Transverse colon (tissue), 4 donors: ENCODE measurements at regions not wholly inside any gene's neighbourhood (a gene's known extent, or its start where the extent isn't known, plus 50 kb on each side); places are given as distances from the start of the nearest gene placed in this dataset.

ENCODE experiments used
- DNase-seq: peaks from one replicate; pipeline ENCODE4 v3.0.0-alpha.2; 2019
- H3K27ac ChIP-seq, 4 donors: fragments of 200-600 bp; sonication (generic); 2 replicates each; pipeline ENCODE4 v1.5.1; 2016 to 2018; ENCODE audit warnings: inconsistent platforms in 4 of 4
- H3K27me3 ChIP-seq: fragments of 200-600 bp; sonication (generic); 2 replicates; pipeline ENCODE4 v1.5.1; 2017; ENCODE audit warnings: inconsistent platforms
- H3K36me3 ChIP-seq, 4 donors: fragments of 200-600 bp; sonication (generic); 2 replicates each; pipeline ENCODE4 v1.5.1; 2017 to 2019; ENCODE audit warnings: inconsistent platforms in 4 of 4
- H3K4me1 ChIP-seq, 4 donors: fragments of 200-600 bp; sonication (generic); 2 replicates each; pipeline ENCODE4 v1.5.1; 2017 to 2020; ENCODE audit warnings: inconsistent platforms in 4 of 4
- H3K4me3 ChIP-seq, 4 donors: fragments of 200-600 bp; sonication (generic); 1 replicate in 1 of 4; 2 replicates in 3 of 4; pipeline versions ENCODE4 v1.5.1 to v1.6.1; 2017 to 2019; ENCODE audit warnings: inconsistent platforms in 4 of 4
- H3K9me3 ChIP-seq, 2 donors: fragments of 200-600 bp; sonication (generic); 2 replicates each; pipeline ENCODE4 v1.5.1; 2017 to 2019; ENCODE audit warnings: inconsistent platforms in 2 of 2
- CTCF ChIP-seq, 5 experiments: fragments of 200-600 bp in 3 of 5; fragments of 450-650 bp in 2 of 5; sonication (generic) in 3 of 5; IDR thresholded peaks; 1 replicate in 2 of 5; 2 replicates in 3 of 5; pipeline ENCODE4 v1.5.1; 2016 to 2017; ENCODE audit warnings: antibody characterized with exemption in 5 of 5, inconsistent platforms in 3 of 5, mild to moderate bottlenecking in 2 of 5, moderate library complexity in 1 of 5
- EP300 ChIP-seq: sonication (generic); formaldehyde crosslinking; IDR thresholded peaks from one replicate; pipeline ENCODE4 v1.6.1; 2017; ENCODE audit warnings: antibody characterized with exemption, low read depth
- POLR2A ChIP-seq: fragments of 450-650 bp; IDR thresholded peaks from one replicate; pipeline ENCODE4 v1.6.1; 2016; ENCODE audit warnings: antibody characterized with exemption, mild to moderate bottlenecking, moderate library complexity
- POLR2AphosphoS5 ChIP-seq, 3 donors: sonication (generic); formaldehyde crosslinking; IDR thresholded peaks; one replicate each; pipeline ENCODE4 v1.6.1; 2016; ENCODE audit warnings: antibody characterized with exemption in 3 of 3
- WGBS, 2 donors: methylation state at CpG; one replicate each; pipeline ENCODE4 v1.1.5; 2018; ENCODE audit warnings: low coverage in 1 of 2; 5-methylcytosine and 5-hydroxymethylcytosine counted together
- in situ Hi-C, 4 donors: fragments of 200-750 bp; cut with MboI; loops; one replicate each; pipeline versions ENCODE4 v1.15.0 to v1.15.1; 2017; ENCODE audit warnings: low sequenced_read_pairs in 3 of 4, low pct_ligation_motif_present in 1 of 4, low pct_unique_long_range_greater_than_20kb in 1 of 4
- intact Hi-C: fragments of 100-400 bp; cut with DNase I; formaldehyde crosslinking; loops from one replicate; pipeline ENCODE4 v1.15.1; 2023; ENCODE audit warnings: low total_unique reads

DNA sequence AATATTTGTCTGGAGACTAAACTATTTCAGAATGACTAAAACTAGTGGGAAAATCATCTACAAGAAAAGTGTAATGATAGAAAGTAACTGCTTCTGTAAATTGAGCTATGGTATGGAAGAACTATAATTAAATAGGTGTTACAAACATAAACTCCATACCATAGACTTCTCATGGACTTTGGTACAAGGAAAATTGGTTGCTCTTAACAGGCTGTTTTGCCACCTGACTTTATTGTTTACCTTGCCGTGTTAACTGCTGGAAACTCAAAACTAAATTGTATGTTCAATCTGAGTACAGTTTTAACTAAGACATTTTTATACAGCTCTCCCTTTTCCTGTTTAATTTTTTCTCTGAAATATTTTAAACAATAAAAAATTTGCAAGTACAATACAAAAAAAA lies 261.8 kb upstream of the POU3F2 start:
- Histone ChIP-seq H3K4me3 (no peak overlapping the region), H3K27me3 (no peaks in the 10 kb centered on the region), H3K36me3 (no peaks in the 10 kb centered on the region), H3K4me1 (peaks cover 0 to 39% (median 16%) of the 10 kb centered on the region in 4 donors), H3K9me3 (no peaks in the 10 kb centered on the region), H3K27ac (peak overlapping the region in 1 of 4 donors; percentile 14)
- no peak for TF ChIP-seq POLR2A
- TF ChIP-seq CTCF (IDR thresholded peaks at IDR 0.05) = no peak
- no peak for TF ChIP-seq POLR2AphosphoS5 (IDR thresholded peaks at IDR 0.05)
- no peak for TF ChIP-seq EP300
- in situ Hi-C loops (no loop called here), intact Hi-C loops (no loop called here)
- 15 to 36% methylated on average over 1 of the region's 1 CpG for WGBS, 2 donors
- no peak for DNase-seq

DNA sequence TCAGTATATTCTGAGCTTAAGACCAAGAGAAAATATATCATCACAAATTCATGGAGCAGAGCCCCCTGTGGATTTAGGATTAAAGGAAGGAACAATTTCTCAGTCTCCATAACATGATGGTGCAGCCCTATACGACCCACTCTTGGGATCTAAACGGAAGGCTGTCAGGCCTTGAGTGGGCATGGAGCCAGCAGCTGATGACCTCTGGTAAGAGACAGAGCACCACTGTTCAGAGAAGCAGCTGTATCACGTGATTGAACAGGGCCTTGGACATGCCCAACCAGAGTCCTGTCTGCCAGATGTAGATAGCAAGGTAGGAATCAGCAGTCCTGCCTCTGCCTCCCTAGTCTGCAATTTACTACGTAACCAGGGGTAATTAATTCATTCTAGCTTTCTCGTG lies 259.4 kb upstream of the POU3F2 start:
- Histone ChIP-seq H3K9me3 (no peaks in the 10 kb centered on the region), H3K27me3 (no peaks in the 10 kb centered on the region), H3K4me1 (peaks cover 0 to 39% (median 16%) of the 10 kb centered on the region in 4 donors), H3K27ac (no peak overlapping the region), H3K36me3 (no peaks in the 10 kb centered on the region), H3K4me3 (no peak overlapping the region)
- DNase-seq = peak; percentile 42
- TF ChIP-seq EP300 (no peak), POLR2AphosphoS5 (IDR thresholded peaks at IDR 0.05) (no peak)
- 32 to 58% methylated on average over 3 to 5 of the region's 5 CpGs for WGBS, 2 donors
- in situ Hi-C loops = no loop called here
- intact Hi-C loops = no loop called here

- Histone ChIP-seq H3K4me3 (no peak overlapping the region), H3K4me1 (peaks cover 0 to 34% (median 16%) of the 10 kb centered on the region in 4 donors), H3K9me3 (no peaks in the 10 kb centered on the region), H3K27me3 (no peaks in the 10 kb centered on the region), H3K36me3 (no peaks in the 10 kb centered on the region), H3K27ac (no peak overlapping the region)
- TF ChIP-seq EP300 = no peak
- no peak for TF ChIP-seq CTCF (IDR thresholded peaks at IDR 0.05)
- no peak for TF ChIP-seq POLR2A
- TF ChIP-seq POLR2AphosphoS5 (IDR thresholded peaks at IDR 0.05) = no peak
- DNase-seq = no peak
- intact Hi-C loops (no loop called here), in situ Hi-C loops (no loop called here)
Observed at GRCh38 chr6:98576791-98577190, 257.6 kb upstream of the POU3F2 start.

DNA sequence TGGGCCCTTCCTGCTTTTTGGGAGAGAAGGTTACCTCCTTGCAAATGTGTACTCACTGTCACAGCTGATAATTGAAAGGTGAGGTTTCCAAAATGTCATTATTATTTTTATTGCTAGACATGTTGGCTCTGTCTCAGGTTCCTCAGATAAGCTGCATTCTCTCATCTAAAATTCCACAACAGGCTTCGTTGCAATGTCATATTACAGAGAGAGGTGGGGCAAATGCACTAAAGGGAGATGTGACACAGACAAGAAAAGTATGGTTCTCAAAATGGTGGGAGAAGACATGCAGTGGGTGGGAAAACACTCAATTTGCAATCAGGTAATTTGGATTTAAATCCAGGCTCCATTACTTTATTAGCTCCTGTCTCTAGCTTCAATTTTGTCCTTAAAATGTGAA lies 256.4 kb upstream of the POU3F2 start:
- no peaks in the 10 kb centered on the region for H3K9me3 ChIP-seq
- H3K27ac ChIP-seq = no peak overlapping the region
- intact Hi-C loops = no loop called here
- TF ChIP-seq POLR2AphosphoS5 (IDR thresholded peaks at IDR 0.05) (no peak), POLR2A (no peak), EP300 (no peak), CTCF (IDR thresholded peaks at IDR 0.05) (no peak)
- in situ Hi-C loops = no loop called here
- WGBS, 2 donors = 58 to 67% methylated on average over 1 of the region's 1 CpG
- H3K4me3 ChIP-seq = no peak overlapping the region
- H3K36me3 ChIP-seq = no peaks in the 10 kb centered on the region
- H3K4me1 ChIP-seq = peaks cover 0 to 23% (median 14%) of the 10 kb centered on the region in 4 donors
- no peaks in the 10 kb centered on the region for H3K27me3 ChIP-seq
- no peak for DNase-seq

GRCh38 chr6:98579079-98579478 lies 255.3 kb upstream of the POU3F2 start:
- intact Hi-C loops (no loop called here), in situ Hi-C loops (no loop called here)
- no peak overlapping the region for H3K4me3 ChIP-seq
- no peaks in the 10 kb centered on the region for H3K36me3 ChIP-seq
- WGBS, 2 donors = 71 to 89% methylated on average over 1 of the region's 1 CpG
- no peak overlapping the region for H3K27ac ChIP-seq
- peaks cover 0 to 13% (median 12%) of the 10 kb centered on the region in 4 donors for H3K4me1 ChIP-seq
- no peak for DNase-seq
- no peaks in the 10 kb centered on the region for H3K27me3 ChIP-seq
- no peak for TF ChIP-seq POLR2AphosphoS5 (IDR thresholded peaks at IDR 0.05)
- TF ChIP-seq EP300 = no peak
- no peaks in the 10 kb centered on the region for H3K9me3 ChIP-seq
